PC-9 (cell line): ENCODE measurements at regions not wholly inside any gene's neighbourhood (a gene's known extent, or its start where the extent isn't known, plus 50 kb on each side); places are given as distances from the start of the nearest gene placed in this dataset.

Experiments
- EZH2 ChIP-seq: fragments of 200-600 bp; sonication (generic); IDR thresholded peaks from 2 replicates; pipeline ENCODE4 v1.8.0; 2017; ENCODE audit warnings: antibody characterized with exemption, low read depth
- TF ChIP-seq, protein P1 (sequence below): fragments of 200-600 bp; sonication (generic); conservative IDR thresholded peaks from 2 replicates; pipeline ENCODE4 v1.6.1; 2017; ENCODE audit warnings: mixed run types, antibody characterized with exemption, mild to moderate bottlenecking, moderate library complexity

DNA sequence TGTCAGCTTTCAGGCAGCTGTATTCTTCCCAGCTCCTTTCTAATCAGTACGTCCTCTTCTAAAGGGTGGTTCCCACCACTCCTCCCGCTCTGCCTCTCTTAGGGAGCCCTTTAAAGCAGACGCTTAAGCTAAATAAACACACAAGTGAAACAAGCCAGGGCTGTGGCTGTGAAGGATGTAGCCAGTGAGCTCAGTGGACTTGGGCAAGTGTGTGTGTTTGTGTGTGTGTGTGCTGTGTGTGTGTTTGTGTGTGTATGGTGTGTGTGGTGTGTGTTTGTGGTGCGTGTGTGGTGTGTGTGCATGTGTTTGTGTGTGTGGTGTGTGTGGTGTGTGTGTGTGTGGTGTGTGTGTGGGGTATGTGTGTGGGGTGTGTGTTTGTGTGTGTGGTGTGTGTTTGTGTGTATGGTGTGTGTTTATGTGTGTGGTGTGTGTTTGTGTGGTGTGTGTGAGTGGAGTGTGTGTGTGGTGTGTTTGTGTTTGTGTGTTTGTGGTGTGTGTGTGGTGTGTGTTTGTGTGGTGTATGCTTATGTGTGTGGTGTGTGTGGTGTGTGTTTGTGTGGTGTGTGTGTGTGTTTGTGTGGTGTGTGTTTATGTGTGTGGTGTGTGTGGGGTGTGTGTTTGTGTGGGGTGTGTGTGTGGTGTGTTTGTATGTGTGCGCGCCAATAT, 283.3 kb downstream of the PTTG2 start:
- TF ChIP-seq, protein P1, sequence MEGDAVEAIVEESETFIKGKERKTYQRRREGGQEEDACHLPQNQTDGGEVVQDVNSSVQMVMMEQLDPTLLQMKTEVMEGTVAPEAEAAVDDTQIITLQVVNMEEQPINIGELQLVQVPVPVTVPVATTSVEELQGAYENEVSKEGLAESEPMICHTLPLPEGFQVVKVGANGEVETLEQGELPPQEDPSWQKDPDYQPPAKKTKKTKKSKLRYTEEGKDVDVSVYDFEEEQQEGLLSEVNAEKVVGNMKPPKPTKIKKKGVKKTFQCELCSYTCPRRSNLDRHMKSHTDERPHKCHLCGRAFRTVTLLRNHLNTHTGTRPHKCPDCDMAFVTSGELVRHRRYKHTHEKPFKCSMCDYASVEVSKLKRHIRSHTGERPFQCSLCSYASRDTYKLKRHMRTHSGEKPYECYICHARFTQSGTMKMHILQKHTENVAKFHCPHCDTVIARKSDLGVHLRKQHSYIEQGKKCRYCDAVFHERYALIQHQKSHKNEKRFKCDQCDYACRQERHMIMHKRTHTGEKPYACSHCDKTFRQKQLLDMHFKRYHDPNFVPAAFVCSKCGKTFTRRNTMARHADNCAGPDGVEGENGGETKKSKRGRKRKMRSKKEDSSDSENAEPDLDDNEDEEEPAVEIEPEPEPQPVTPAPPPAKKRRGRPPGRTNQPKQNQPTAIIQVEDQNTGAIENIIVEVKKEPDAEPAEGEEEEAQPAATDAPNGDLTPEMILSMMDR, result no peak
- TF ChIP-seq EZH2, result no peak
